HG02938 (cell line): ENCODE measurements at regions not wholly inside any gene's neighbourhood (a gene's known extent, or its start where the extent isn't known, plus 50 kb on each side); places are given as distances from the start of the nearest gene placed in this dataset.

Experiments used
- ATAC-seq: cut with Tn5 transposase; IDR thresholded peaks from one replicate; pipeline ENCODE4 v1.9.1; 2021; ENCODE audit warnings: mild to moderate bottlenecking, moderate library complexity; ENCODE audit not compliant: unreplicated experiment

GRCh38 chr5:158378931-158379330, 520.0 kb upstream of the CLINT1 start:
- ATAC-seq, result no peak

- no peak for ATAC-seq
These were observed 517.7 kb upstream of the CLINT1 start for GRCh38 chr5:158376679-158377078.

GRCh38 chr5:158375531-158375930, 516.6 kb upstream of the CLINT1 start:
- ATAC-seq, result no peak

- ATAC-seq, result no peak
These were observed 514.9 kb upstream of the CLINT1 start for GRCh38 chr5:158373608-158374395.

GRCh38 chr5:158369241-158369640, 510.3 kb upstream of the CLINT1 start:
- ATAC-seq, result no peak

GRCh38 chr5:158368686-158369085, 509.7 kb upstream of the CLINT1 start:
- ATAC-seq, result no peak

- ATAC-seq, result no peak
These were observed 505.4 kb upstream of the CLINT1 start for GRCh38 chr5:158364367-158364766.

- ATAC-seq, result no peak
These were observed 496.0 kb upstream of the CLINT1 start for GRCh38 chr5:158354958-158355357.

GRCh38 chr5:158351485-158352125, 492.7 kb upstream of the CLINT1 start:
- ATAC-seq, result no peak

GRCh38 chr5:158349987-158350386, 491.0 kb upstream of the CLINT1 start:
- ATAC-seq, result no peak

- no peak for ATAC-seq
These were observed 485.4 kb upstream of the CLINT1 start for GRCh38 chr5:158344376-158344775.

- ATAC-seq, result no peak
These were observed 481.7 kb upstream of the CLINT1 start for GRCh38 chr5:158340608-158341007.

- no peak for ATAC-seq
These were observed 467.3 kb upstream of the CLINT1 start for GRCh38 chr5:158326256-158326655.

GRCh38 chr5:158324236-158324635, 465.3 kb upstream of the CLINT1 start:
- ATAC-seq, result no peak

- no peak for ATAC-seq
These were observed 463.7 kb upstream of the CLINT1 start for GRCh38 chr5:158322620-158323019.

GRCh38 chr5:158320934-158321333, 462.0 kb upstream of the CLINT1 start:
- no peak for ATAC-seq

GRCh38 chr5:158320178-158320674, 461.3 kb upstream of the CLINT1 start:
- no peak for ATAC-seq

GRCh38 chr5:158317507-158317906, 458.6 kb upstream of the CLINT1 start:
- no peak for ATAC-seq

GRCh38 chr5:158313733-158314464, 455.0 kb upstream of the CLINT1 start:
- no peak for ATAC-seq

GRCh38 chr5:158313027-158313732, 454.2 kb upstream of the CLINT1 start:
- no peak for ATAC-seq
